ENCODE measurements at regions not wholly inside any gene's neighbourhood (a gene's known extent, or its start where the extent isn't known, plus 50 kb on each side); places are given as distances from the start of the nearest gene placed in this dataset.

- H3K36me3 ChIP-seq (ENCODE audit: insufficient read depth, low read length): no peaks in the 10 kb centered on the region
Observed at GRCh38 chr2:177059293-177059692, 153.3 kb upstream of the HNRNPA3 start.

GRCh38 chr2:177063331-177063730 lies 149.3 kb upstream of the HNRNPA3 start:
- H3K36me3 ChIP-seq (ENCODE audit: insufficient read depth, low read length): no peaks in the 10 kb centered on the region
- H2AFZ ChIP-seq (ENCODE audit: low read depth, low read length): no peak overlapping the region
- no peaks in the 10 kb centered on the region for H3K9me3 ChIP-seq (ENCODE audit: low read length)
- H3K4me1 ChIP-seq (ENCODE audit: insufficient read depth, low read length): no peaks in the 10 kb centered on the region
- H3K4me3 ChIP-seq (ENCODE audit: low read length): no peak overlapping the region
- H3K27me3 ChIP-seq (ENCODE audit: insufficient read depth, low read length): no peaks in the 10 kb centered on the region

More at GRCh38 chr2:177059293-177059692, 153.3 kb upstream of the HNRNPA3 start:
- Histone ChIP-seq H3K4me1 (ENCODE audit: insufficient read depth, low read length) (no peaks in the 10 kb centered on the region), H3K9me3 (ENCODE audit: low read length) (no peaks in the 10 kb centered on the region), H3K4me3 (ENCODE audit: low read length) (no peak overlapping the region), H2AFZ (ENCODE audit: low read depth, low read length) (no peak overlapping the region), H3K27me3 (ENCODE audit: insufficient read depth, low read length) (no peaks in the 10 kb centered on the region)

DNA sequence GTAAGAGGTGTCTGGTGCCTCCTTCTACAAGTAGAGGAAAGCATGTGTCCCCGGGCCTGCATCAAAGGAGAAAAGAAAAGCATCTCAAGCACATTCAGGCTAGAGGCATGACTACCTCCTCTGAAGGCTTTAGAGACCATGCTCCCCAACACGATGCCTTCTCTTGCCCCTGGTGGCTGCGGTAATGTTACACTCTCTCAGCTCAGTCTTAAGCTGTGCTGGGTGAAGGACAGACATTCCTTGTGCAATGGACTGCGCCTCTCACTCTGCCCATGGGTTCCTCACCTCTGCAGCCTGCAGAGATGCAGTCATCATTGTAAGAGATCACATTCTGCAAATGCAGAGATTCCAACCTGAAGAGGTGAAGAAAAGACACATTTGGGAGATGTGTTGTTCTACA lies 148.2 kb upstream of the HNRNPA3 start:
- Histone ChIP-seq H3K4me1 (ENCODE audit: insufficient read depth, low read length) (no peaks in the 10 kb centered on the region), H2AFZ (ENCODE audit: low read depth, low read length) (no peak overlapping the region), H3K27me3 (ENCODE audit: insufficient read depth, low read length) (no peaks in the 10 kb centered on the region)

GRCh38 chr2:177068967-177069366 lies 143.6 kb upstream of the HNRNPA3 start:
- H3K4me1 ChIP-seq (ENCODE audit: insufficient read depth, low read length): peaks cover 6% of the 10 kb centered on the region
- no peak overlapping the region for H3K4me3 ChIP-seq (ENCODE audit: low read length)

More for the DNA sequence above, 148.2 kb upstream of the HNRNPA3 start:
- no peaks in the 10 kb centered on the region for H3K9me3 ChIP-seq (ENCODE audit: low read length)
- H3K4me3 ChIP-seq (ENCODE audit: low read length): no peak overlapping the region
- no peaks in the 10 kb centered on the region for H3K36me3 ChIP-seq (ENCODE audit: insufficient read depth, low read length)

GRCh38 chr2:177072090-177072489 lies 140.5 kb upstream of the HNRNPA3 start:
- no peak overlapping the region for H3K4me3 ChIP-seq (ENCODE audit: low read length)
- H2AFZ ChIP-seq (ENCODE audit: low read depth, low read length): no peak overlapping the region
- no peaks in the 10 kb centered on the region for H3K36me3 ChIP-seq (ENCODE audit: insufficient read depth, low read length)
- H3K9me3 ChIP-seq (ENCODE audit: low read length): no peaks in the 10 kb centered on the region
- H3K4me1 ChIP-seq (ENCODE audit: insufficient read depth, low read length): peaks cover 13% of the 10 kb centered on the region
- H3K27me3 ChIP-seq (ENCODE audit: insufficient read depth, low read length): no peaks in the 10 kb centered on the region

More at GRCh38 chr2:177068967-177069366, 143.6 kb upstream of the HNRNPA3 start:
- Histone ChIP-seq H2AFZ (ENCODE audit: low read depth, low read length) (no peak overlapping the region), H3K9me3 (ENCODE audit: low read length) (no peaks in the 10 kb centered on the region), H3K27me3 (ENCODE audit: insufficient read depth, low read length) (no peaks in the 10 kb centered on the region), H3K36me3 (ENCODE audit: insufficient read depth, low read length) (no peaks in the 10 kb centered on the region)

DNA sequence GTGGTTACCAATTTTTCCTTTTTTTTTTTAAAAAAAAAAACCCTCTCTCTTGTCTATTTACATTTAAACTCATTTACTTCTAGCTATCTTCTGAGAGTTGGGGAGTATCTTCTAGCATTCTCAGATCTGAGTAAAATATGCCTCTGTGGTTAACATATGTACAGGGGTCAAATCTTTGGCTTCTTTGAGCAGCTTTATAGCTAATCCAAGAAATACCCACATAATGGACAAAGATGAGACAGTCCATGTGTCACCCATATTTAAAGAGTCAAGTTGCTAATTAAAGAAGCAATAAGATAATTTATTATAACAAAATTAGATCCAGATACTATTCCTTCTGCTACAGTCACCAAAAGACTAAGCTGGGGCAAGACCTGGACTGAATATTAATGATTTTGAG lies 139.0 kb upstream of the HNRNPA3 start:
- peaks cover 13% of the 10 kb centered on the region for H3K4me1 ChIP-seq (ENCODE audit: insufficient read depth, low read length)
- H3K9me3 ChIP-seq (ENCODE audit: low read length): no peaks in the 10 kb centered on the region
- H2AFZ ChIP-seq (ENCODE audit: low read depth, low read length): peak overlapping the region; percentile 3
- no peak overlapping the region for H3K4me3 ChIP-seq (ENCODE audit: low read length)
- no peaks in the 10 kb centered on the region for H3K27me3 ChIP-seq (ENCODE audit: insufficient read depth, low read length)
- H3K36me3 ChIP-seq (ENCODE audit: insufficient read depth, low read length): no peaks in the 10 kb centered on the region

GRCh38 chr2:177074099-177074710 lies 138.4 kb upstream of the HNRNPA3 start:
- peaks cover 13% of the 10 kb centered on the region for H3K4me1 ChIP-seq (ENCODE audit: insufficient read depth, low read length)
- no peaks in the 10 kb centered on the region for H3K9me3 ChIP-seq (ENCODE audit: low read length)
- H3K27me3 ChIP-seq (ENCODE audit: insufficient read depth, low read length): no peaks in the 10 kb centered on the region
- no peak overlapping the region for H3K4me3 ChIP-seq (ENCODE audit: low read length)
- no peaks in the 10 kb centered on the region for H3K36me3 ChIP-seq (ENCODE audit: insufficient read depth, low read length)
- peak overlapping the region; percentile 3 for H2AFZ ChIP-seq (ENCODE audit: low read depth, low read length)

DNA sequence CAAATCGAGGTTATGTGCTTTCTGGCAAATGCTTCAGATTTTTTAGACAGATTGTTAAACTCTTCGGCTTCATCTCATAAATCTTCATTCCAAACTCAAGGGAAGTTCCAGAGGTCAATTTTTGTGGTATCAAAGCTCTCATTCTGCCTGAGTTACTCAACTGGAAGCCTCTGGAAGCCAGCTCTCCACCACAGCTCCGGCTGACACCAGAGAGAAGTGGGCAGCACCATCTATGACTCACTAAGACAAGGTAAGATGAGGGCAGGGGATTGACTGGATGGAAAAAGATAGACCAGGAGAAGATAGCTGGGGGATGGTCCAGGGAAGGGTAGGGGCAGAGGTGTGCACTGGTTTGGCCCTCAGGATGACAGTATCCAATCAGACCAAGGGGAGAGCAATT lies 137.3 kb upstream of the HNRNPA3 start:
- H3K36me3 ChIP-seq (ENCODE audit: insufficient read depth, low read length): no peaks in the 10 kb centered on the region
- no peaks in the 10 kb centered on the region for H3K27me3 ChIP-seq (ENCODE audit: insufficient read depth, low read length)
- H3K4me1 ChIP-seq (ENCODE audit: insufficient read depth, low read length): peaks cover 13% of the 10 kb centered on the region
- no peaks in the 10 kb centered on the region for H3K9me3 ChIP-seq (ENCODE audit: low read length)
- no peak overlapping the region for H2AFZ ChIP-seq (ENCODE audit: low read depth, low read length)
- H3K4me3 ChIP-seq (ENCODE audit: low read length): no peak overlapping the region

GRCh38 chr2:177076636-177077179 lies 135.9 kb upstream of the HNRNPA3 start:
- Histone ChIP-seq H3K4me1 (ENCODE audit: insufficient read depth, low read length) (peaks cover 13% of the 10 kb centered on the region), H2AFZ (ENCODE audit: low read depth, low read length) (no peak overlapping the region), H3K36me3 (ENCODE audit: insufficient read depth, low read length) (no peaks in the 10 kb centered on the region), H3K9me3 (ENCODE audit: low read length) (no peaks in the 10 kb centered on the region), H3K4me3 (ENCODE audit: low read length) (no peak overlapping the region), H3K27me3 (ENCODE audit: insufficient read depth, low read length) (no peaks in the 10 kb centered on the region)

DNA sequence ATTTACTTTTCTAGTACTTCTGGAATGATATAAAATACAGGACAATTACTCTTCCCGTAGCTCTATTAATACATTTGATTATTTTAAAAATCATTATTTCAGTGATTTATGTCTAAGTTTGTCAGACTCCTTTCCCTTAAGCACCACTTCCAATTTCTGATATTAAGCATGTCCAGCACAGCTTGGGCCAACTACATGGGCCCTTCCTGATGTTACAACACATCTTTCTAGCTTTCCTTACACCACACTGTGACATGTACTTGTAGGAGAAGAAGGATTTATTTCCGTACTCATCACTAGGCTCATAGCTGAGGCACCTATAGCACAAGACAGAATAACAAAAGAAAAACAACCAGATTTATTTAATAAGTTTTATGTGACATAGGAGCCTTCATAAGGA lies 134.8 kb upstream of the HNRNPA3 start:
- Histone ChIP-seq H3K4me1 (ENCODE audit: insufficient read depth, low read length) (peaks cover 13% of the 10 kb centered on the region), H3K9me3 (ENCODE audit: low read length) (no peaks in the 10 kb centered on the region), H3K27me3 (ENCODE audit: insufficient read depth, low read length) (no peaks in the 10 kb centered on the region), H3K36me3 (ENCODE audit: insufficient read depth, low read length) (no peaks in the 10 kb centered on the region), H3K4me3 (ENCODE audit: low read length) (no peak overlapping the region), H2AFZ (ENCODE audit: low read depth, low read length) (no peak overlapping the region)

GRCh38 chr2:177078416-177078815 lies 134.2 kb upstream of the HNRNPA3 start:
- Histone ChIP-seq H3K4me1 (ENCODE audit: insufficient read depth, low read length) (peaks cover 13% of the 10 kb centered on the region), H3K27me3 (ENCODE audit: insufficient read depth, low read length) (no peaks in the 10 kb centered on the region), H2AFZ (ENCODE audit: low read depth, low read length) (no peak overlapping the region), H3K9me3 (ENCODE audit: low read length) (no peaks in the 10 kb centered on the region), H3K4me3 (ENCODE audit: low read length) (no peak overlapping the region), H3K36me3 (ENCODE audit: insufficient read depth, low read length) (no peaks in the 10 kb centered on the region)

DNA sequence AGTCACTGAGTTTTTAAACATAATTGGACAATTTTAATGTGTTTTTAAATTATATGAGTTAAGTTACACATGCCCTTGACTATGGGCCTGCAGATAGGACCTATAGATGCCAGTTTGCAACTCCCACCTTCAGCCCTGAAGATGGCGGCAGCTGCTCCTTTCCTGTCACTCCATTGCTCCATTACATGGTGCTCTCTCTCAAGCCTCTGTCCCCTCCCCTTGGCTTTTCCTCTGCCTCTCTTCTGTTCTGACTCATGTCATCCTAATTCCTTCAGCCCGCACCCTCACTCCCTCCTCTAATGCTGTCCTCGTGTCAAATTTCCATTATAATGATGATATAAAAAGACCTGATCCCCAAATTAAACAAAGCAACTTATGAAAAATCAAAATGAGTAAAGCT lies 133.7 kb upstream of the HNRNPA3 start:
- Histone ChIP-seq H2AFZ (ENCODE audit: low read depth, low read length) (no peak overlapping the region), H3K4me1 (ENCODE audit: insufficient read depth, low read length) (peaks cover 8% of the 10 kb centered on the region), H3K36me3 (ENCODE audit: insufficient read depth, low read length) (no peaks in the 10 kb centered on the region), H3K4me3 (ENCODE audit: low read length) (no peak overlapping the region), H3K9me3 (ENCODE audit: low read length) (no peaks in the 10 kb centered on the region), H3K27me3 (ENCODE audit: insufficient read depth, low read length) (no peaks in the 10 kb centered on the region)

- no peaks in the 10 kb centered on the region for H3K27me3 ChIP-seq (ENCODE audit: insufficient read depth, low read length)
- no peaks in the 10 kb centered on the region for H3K36me3 ChIP-seq (ENCODE audit: insufficient read depth, low read length)
- no peak overlapping the region for H2AFZ ChIP-seq (ENCODE audit: low read depth, low read length)
- H3K4me1 ChIP-seq (ENCODE audit: insufficient read depth, low read length): no peaks in the 10 kb centered on the region
- H3K9me3 ChIP-seq (ENCODE audit: low read length): no peaks in the 10 kb centered on the region
- no peak overlapping the region for H3K4me3 ChIP-seq (ENCODE audit: low read length)
Observed at GRCh38 chr2:177080746-177081284, 131.8 kb upstream of the HNRNPA3 start.

DNA sequence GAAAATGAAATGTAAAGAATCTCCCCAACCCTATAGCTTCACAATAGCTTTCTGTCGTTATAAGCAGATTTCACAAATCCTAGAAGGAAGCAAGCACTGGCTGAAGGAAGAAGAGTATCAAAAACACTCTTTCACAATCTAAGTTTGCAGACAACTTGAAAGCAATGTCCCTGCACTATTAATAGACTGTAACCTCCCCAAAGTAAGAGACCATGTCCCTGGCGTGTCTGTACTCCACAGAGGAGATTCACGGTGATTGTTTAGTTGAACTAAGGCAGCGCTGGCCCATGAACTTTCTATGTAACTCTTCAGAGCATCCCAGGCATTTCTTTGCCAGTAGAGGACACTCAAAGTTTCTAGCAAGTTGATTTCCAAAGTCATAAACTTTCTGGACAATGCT lies 128.0 kb upstream of the HNRNPA3 start:
- Histone ChIP-seq H3K4me1 (ENCODE audit: insufficient read depth, low read length) (no peaks in the 10 kb centered on the region), H3K27me3 (ENCODE audit: insufficient read depth, low read length) (no peaks in the 10 kb centered on the region), H2AFZ (ENCODE audit: low read depth, low read length) (no peak overlapping the region), H3K36me3 (ENCODE audit: insufficient read depth, low read length) (no peaks in the 10 kb centered on the region), H3K4me3 (ENCODE audit: low read length) (no peak overlapping the region), H3K9me3 (ENCODE audit: low read length) (no peaks in the 10 kb centered on the region)
